Liver (tissue), 8 donors: ENCODE measurements at regions not wholly inside any gene's neighbourhood (a gene's known extent, or its start where the extent isn't known, plus 50 kb on each side); places are given as distances from the start of the nearest gene placed in this dataset.

Experiments
- DNase-seq: peaks from one replicate; pipeline ENCODE4 v3.0.0-alpha.2; 2017; ENCODE audit warnings: low spot score
- H3K27ac ChIP-seq, 2 donors: one replicate each; pipeline ENCODE4 v1.7.0; 2013; ENCODE audit warnings: inconsistent platforms in 2 of 2, low read length in 2 of 2, control low read depth in 1 of 2, low read depth in 1 of 2, mild to moderate bottlenecking in 1 of 2
- H3K27me3 ChIP-seq, 4 donors: one replicate each; pipeline versions ENCODE4 v1.6.1 to v1.7.0; 2013; ENCODE audit warnings: low read length in 3 of 4, inconsistent platforms in 1 of 4, mild to moderate bottlenecking in 1 of 4, moderate library complexity in 1 of 4; ENCODE audit not compliant: control insufficient read depth in 4 of 4, insufficient read depth in 4 of 4
- H3K36me3 ChIP-seq, 4 donors: one replicate each; pipeline versions ENCODE4 v1.6.1 to v1.7.0; 2013; ENCODE audit warnings: low read length in 3 of 4, mild to moderate bottlenecking in 3 of 4, low read depth in 1 of 4, moderate library complexity in 1 of 4; ENCODE audit not compliant: control insufficient read depth in 4 of 4, insufficient read depth in 3 of 4
- H3K4me1 ChIP-seq, 4 donors: one replicate each; pipeline versions ENCODE4 v1.6.1 to v1.7.0; 2013; ENCODE audit warnings: low read length in 3 of 4, mild to moderate bottlenecking in 3 of 4, moderate library complexity in 1 of 4; ENCODE audit not compliant: control insufficient read depth in 4 of 4, insufficient read depth in 4 of 4
- H3K4me3 ChIP-seq, 3 donors: one replicate each; pipeline versions ENCODE4 v1.6.1 to v1.7.0; 2013; ENCODE audit warnings: low read length in 3 of 3, control low read depth in 1 of 3, low read depth in 1 of 3, mild to moderate bottlenecking in 1 of 3
- H3K9ac ChIP-seq, 2 donors: one replicate each; pipeline ENCODE4 v1.7.0; 2013; ENCODE audit warnings: low read length in 2 of 2, mild to moderate bottlenecking in 2 of 2, moderate library complexity in 2 of 2, control low read depth in 1 of 2, low read depth in 1 of 2
- H3K9me3 ChIP-seq, 4 donors: one replicate each; pipeline versions ENCODE4 v1.6.1 to v1.7.0; 2013; ENCODE audit warnings: low read length in 3 of 4; ENCODE audit not compliant: control insufficient read depth in 4 of 4
- EGR1 ChIP-seq, 2 donors: IDR thresholded peaks; 2 replicates each; pipeline ENCODE4 v1.6.1; 2016 to 2018; ENCODE audit warnings: antibody characterized with exemption in 2 of 2, low read depth in 2 of 2
- FOXA1 ChIP-seq: IDR thresholded peaks from 2 replicates; pipeline ENCODE4 v1.6.1; 2016; ENCODE audit warnings: antibody characterized with exemption
- FOXA2 ChIP-seq: IDR thresholded peaks from 2 replicates; pipeline ENCODE4 v1.6.1; 2016; ENCODE audit warnings: antibody characterized with exemption
- GABPA ChIP-seq, 2 donors: IDR thresholded peaks in 1 of 2; conservative IDR thresholded peaks in 1 of 2; 2 replicates each; pipeline ENCODE4 v1.6.1; 2016; ENCODE audit warnings: antibody characterized with exemption in 2 of 2, mild to moderate bottlenecking in 1 of 2, moderate library complexity in 1 of 2
- HNF4A ChIP-seq, 2 donors: conservative IDR thresholded peaks; 2 replicates each; pipeline ENCODE4 v1.6.1; 2016; ENCODE audit warnings: antibody characterized with exemption in 2 of 2, mild to moderate bottlenecking in 2 of 2
- HNF4G ChIP-seq: IDR thresholded peaks from 2 replicates; pipeline ENCODE4 v1.6.1; 2016; ENCODE audit warnings: antibody characterized with exemption
- JUND ChIP-seq, 2 donors: IDR thresholded peaks; 2 replicates each; pipeline ENCODE4 v1.6.1; 2016; ENCODE audit warnings: antibody characterized with exemption in 2 of 2
- NR2F2 ChIP-seq: IDR thresholded peaks from 2 replicates; pipeline ENCODE4 v1.6.1; 2016; ENCODE audit warnings: antibody characterized with exemption
- RAD21 ChIP-seq, 2 donors: IDR thresholded peaks; 2 replicates each; pipeline ENCODE4 v1.6.1; 2016; ENCODE audit warnings: antibody characterized with exemption in 2 of 2, mild to moderate bottlenecking in 2 of 2
- RXRA ChIP-seq, 2 donors: IDR thresholded peaks; 2 replicates each; pipeline ENCODE4 v1.6.1; 2017 to 2018; ENCODE audit warnings: antibody characterized with exemption in 2 of 2, mild to moderate bottlenecking in 1 of 2
- SP1 ChIP-seq: IDR thresholded peaks from 2 replicates; pipeline ENCODE4 v1.6.1; 2018; ENCODE audit warnings: antibody characterized with exemption, mild to moderate bottlenecking
- TAF1 ChIP-seq: conservative IDR thresholded peaks from 2 replicates; pipeline ENCODE4 v1.6.1; 2016; ENCODE audit warnings: antibody characterized with exemption, mild to moderate bottlenecking
- YY1 ChIP-seq: IDR thresholded peaks from 2 replicates; pipeline ENCODE4 v1.6.1; 2016; ENCODE audit warnings: antibody characterized with exemption, mild to moderate bottlenecking
- WGBS: extraction: QIAGEN DNeasy Blood & Tissue Kit; methylation state at CpG from one replicate; pipeline ENCODE4 v1.1.7; 2013; 5-methylcytosine and 5-hydroxymethylcytosine counted together
- TF ChIP-seq, protein P1 (sequence below): IDR thresholded peaks from 2 replicates; pipeline ENCODE4 v1.6.1; 2016; ENCODE audit warnings: antibody characterized with exemption
- TF ChIP-seq, protein P2 (sequence below): fragments of 150-350 bp; IDR thresholded peaks from 2 replicates; pipeline ENCODE4 v1.5.1; 2017; ENCODE audit warnings: improper control_type of control experiment, low read depth, low read length; ENCODE audit not compliant: missing input control
- TF ChIP-seq, protein P3 (sequence below): IDR thresholded peaks from 2 replicates; pipeline ENCODE4 v1.6.1; 2016; ENCODE audit warnings: antibody characterized with exemption
- TF ChIP-seq, protein P4 (sequence below): IDR thresholded peaks from 2 replicates; pipeline ENCODE4 v1.6.1; 2016; ENCODE audit warnings: antibody characterized with exemption, mild to moderate bottlenecking
- TF ChIP-seq, protein P5 (sequence below): IDR thresholded peaks from 2 replicates; pipeline ENCODE4 v1.6.1; 2016; ENCODE audit warnings: antibody characterized with exemption
- donor health status: healthy.
- donor health status: healthy.
- donor health status: healthy.
- donor health status: healthy.
- donor health status: healthy.

DNA sequence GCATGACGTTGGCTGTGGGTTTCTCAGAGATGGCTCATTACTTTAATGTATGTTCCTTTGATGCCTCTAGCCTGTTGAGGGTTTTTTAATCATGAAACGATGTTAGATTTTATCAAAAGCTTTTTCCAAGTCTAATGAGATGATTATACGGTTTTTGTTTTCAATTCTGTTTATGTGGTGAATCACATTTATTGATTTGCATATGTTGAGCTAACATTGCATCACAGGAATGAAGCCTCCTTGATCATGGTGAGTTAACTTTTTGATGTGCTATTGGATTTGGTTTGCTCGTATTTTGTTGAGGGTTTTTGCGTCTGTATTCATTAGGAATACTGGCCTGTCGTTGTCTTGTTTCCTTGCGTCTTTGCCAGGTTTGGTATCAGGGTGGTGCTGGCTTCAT lies 52.3 kb upstream of the PTPN12 start:
- WGBS: 78% methylated on average over 7 of the region's 7 CpGs
- no peak for DNase-seq
- Histone ChIP-seq H3K9me3 (no peaks in the 10 kb centered on the region), H3K4me3 (no peak overlapping the region), H3K27ac (no peak overlapping the region), H3K4me1 (no peaks in the 10 kb centered on the region), H3K9ac (no peak overlapping the region), H3K36me3 (no peaks in the 10 kb centered on the region), H3K27me3 (no peaks in the 10 kb centered on the region)
- no peak for TF ChIP-seq SP1
- no peak for TF ChIP-seq HNF4A (conservative IDR thresholded peaks at IDR 0.05)
- TF ChIP-seq RAD21 (IDR thresholded peaks at IDR 0.05): no peak
- no peak for TF ChIP-seq FOXA2
- TF ChIP-seq, protein P1, sequence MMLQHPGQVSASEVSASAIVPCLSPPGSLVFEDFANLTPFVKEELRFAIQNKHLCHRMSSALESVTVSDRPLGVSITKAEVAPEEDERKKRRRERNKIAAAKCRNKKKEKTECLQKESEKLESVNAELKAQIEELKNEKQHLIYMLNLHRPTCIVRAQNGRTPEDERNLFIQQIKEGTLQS: no peak
- no peak for TF ChIP-seq JUND (IDR thresholded peaks at IDR 0.05)
- TF ChIP-seq, protein P2, sequence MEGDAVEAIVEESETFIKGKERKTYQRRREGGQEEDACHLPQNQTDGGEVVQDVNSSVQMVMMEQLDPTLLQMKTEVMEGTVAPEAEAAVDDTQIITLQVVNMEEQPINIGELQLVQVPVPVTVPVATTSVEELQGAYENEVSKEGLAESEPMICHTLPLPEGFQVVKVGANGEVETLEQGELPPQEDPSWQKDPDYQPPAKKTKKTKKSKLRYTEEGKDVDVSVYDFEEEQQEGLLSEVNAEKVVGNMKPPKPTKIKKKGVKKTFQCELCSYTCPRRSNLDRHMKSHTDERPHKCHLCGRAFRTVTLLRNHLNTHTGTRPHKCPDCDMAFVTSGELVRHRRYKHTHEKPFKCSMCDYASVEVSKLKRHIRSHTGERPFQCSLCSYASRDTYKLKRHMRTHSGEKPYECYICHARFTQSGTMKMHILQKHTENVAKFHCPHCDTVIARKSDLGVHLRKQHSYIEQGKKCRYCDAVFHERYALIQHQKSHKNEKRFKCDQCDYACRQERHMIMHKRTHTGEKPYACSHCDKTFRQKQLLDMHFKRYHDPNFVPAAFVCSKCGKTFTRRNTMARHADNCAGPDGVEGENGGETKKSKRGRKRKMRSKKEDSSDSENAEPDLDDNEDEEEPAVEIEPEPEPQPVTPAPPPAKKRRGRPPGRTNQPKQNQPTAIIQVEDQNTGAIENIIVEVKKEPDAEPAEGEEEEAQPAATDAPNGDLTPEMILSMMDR: no peak
- TF ChIP-seq YY1: no peak
- no peak for TF ChIP-seq GABPA (IDR thresholded peaks at IDR 0.05 in 1 of 2, conservative IDR thresholded peaks at IDR 0.05 in 1 of 2)
- no peak for TF ChIP-seq NR2F2
- TF ChIP-seq TAF1: no peak
- TF ChIP-seq, protein P3, sequence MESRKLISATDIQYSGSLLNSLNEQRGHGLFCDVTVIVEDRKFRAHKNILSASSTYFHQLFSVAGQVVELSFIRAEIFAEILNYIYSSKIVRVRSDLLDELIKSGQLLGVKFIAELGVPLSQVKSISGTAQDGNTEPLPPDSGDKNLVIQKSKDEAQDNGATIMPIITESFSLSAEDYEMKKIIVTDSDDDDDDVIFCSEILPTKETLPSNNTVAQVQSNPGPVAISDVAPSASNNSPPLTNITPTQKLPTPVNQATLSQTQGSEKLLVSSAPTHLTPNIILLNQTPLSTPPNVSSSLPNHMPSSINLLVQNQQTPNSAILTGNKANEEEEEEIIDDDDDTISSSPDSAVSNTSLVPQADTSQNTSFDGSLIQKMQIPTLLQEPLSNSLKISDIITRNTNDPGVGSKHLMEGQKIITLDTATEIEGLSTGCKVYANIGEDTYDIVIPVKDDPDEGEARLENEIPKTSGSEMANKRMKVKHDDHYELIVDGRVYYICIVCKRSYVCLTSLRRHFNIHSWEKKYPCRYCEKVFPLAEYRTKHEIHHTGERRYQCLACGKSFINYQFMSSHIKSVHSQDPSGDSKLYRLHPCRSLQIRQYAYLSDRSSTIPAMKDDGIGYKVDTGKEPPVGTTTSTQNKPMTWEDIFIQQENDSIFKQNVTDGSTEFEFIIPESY: no peak
- TF ChIP-seq, protein P4, sequence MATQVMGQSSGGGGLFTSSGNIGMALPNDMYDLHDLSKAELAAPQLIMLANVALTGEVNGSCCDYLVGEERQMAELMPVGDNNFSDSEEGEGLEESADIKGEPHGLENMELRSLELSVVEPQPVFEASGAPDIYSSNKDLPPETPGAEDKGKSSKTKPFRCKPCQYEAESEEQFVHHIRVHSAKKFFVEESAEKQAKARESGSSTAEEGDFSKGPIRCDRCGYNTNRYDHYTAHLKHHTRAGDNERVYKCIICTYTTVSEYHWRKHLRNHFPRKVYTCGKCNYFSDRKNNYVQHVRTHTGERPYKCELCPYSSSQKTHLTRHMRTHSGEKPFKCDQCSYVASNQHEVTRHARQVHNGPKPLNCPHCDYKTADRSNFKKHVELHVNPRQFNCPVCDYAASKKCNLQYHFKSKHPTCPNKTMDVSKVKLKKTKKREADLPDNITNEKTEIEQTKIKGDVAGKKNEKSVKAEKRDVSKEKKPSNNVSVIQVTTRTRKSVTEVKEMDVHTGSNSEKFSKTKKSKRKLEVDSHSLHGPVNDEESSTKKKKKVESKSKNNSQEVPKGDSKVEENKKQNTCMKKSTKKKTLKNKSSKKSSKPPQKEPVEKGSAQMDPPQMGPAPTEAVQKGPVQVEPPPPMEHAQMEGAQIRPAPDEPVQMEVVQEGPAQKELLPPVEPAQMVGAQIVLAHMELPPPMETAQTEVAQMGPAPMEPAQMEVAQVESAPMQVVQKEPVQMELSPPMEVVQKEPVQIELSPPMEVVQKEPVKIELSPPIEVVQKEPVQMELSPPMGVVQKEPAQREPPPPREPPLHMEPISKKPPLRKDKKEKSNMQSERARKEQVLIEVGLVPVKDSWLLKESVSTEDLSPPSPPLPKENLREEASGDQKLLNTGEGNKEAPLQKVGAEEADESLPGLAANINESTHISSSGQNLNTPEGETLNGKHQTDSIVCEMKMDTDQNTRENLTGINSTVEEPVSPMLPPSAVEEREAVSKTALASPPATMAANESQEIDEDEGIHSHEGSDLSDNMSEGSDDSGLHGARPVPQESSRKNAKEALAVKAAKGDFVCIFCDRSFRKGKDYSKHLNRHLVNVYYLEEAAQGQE: no peak
- TF ChIP-seq, protein P5, sequence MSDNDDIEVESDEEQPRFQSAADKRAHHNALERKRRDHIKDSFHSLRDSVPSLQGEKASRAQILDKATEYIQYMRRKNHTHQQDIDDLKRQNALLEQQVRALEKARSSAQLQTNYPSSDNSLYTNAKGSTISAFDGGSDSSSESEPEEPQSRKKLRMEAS: no peak
- TF ChIP-seq EGR1 (IDR thresholded peaks at IDR 0.05; ENCODE audit: low read depth in 2 of 2): no peak
- TF ChIP-seq RXRA (IDR thresholded peaks at IDR 0.05): no peak
- no peak for TF ChIP-seq FOXA1
- no peak for TF ChIP-seq HNF4G

DNA sequence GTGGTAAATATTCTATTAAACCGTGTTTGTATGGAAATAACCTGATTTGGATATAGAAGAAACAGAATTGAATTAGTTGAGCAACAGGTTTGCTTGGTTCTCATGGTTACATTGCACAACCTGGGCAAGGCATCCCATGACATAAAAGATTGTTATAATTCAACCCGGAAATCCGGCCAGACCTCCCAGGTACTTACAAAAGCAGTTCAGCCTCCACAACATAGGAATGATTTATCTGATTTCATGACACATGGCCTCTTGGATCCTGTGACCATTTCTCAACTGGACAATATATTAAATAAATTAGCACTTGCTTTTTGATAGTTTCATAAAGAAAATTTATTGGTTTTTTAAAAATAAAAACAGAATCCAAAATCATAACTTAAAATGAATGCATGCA lies 55.1 kb upstream of the PTPN12 start:
- Histone ChIP-seq H3K4me1 (no peaks in the 10 kb centered on the region), H3K9ac (no peak overlapping the region), H3K36me3 (no peaks in the 10 kb centered on the region), H3K9me3 (no peaks in the 10 kb centered on the region), H3K27me3 (no peaks in the 10 kb centered on the region), H3K27ac (no peak overlapping the region), H3K4me3 (no peak overlapping the region)
- no peak for DNase-seq
- 36% methylated on average over 3 of the region's 3 CpGs for WGBS
- TF ChIP-seq NR2F2 (no peak), FOXA2 (no peak), RAD21 (IDR thresholded peaks at IDR 0.05) (peak in 1 of 2 donors; percentile 26), JUND (IDR thresholded peaks at IDR 0.05) (no peak), GABPA (IDR thresholded peaks at IDR 0.05 in 1 of 2, conservative IDR thresholded peaks at IDR 0.05 in 1 of 2) (peak; percentile 68 to 78), SP1 (peak; percentile 43), RXRA (IDR thresholded peaks at IDR 0.05) (no peak), EGR1 (IDR thresholded peaks at IDR 0.05; ENCODE audit: low read depth in 2 of 2) (no peak), TAF1 (no peak), FOXA1 (no peak), HNF4G (no peak), HNF4A (conservative IDR thresholded peaks at IDR 0.05) (peak; percentile 14 to 20)
- TF ChIP-seq, protein P3: no peak
- TF ChIP-seq, protein P5: no peak
- TF ChIP-seq, protein P2: no peak
- TF ChIP-seq, protein P1: peak; percentile 25
